ENCODE measurements at regions not wholly inside any gene's neighbourhood (a gene's known extent, or its start where the extent isn't known, plus 50 kb on each side); places are given as distances from the start of the nearest gene placed in this dataset.

GRCh38 chrX:7351926-7352325, 204.0 kb upstream of the PUDP start:
- TF ChIP-seq CTCF (conservative IDR thresholded peaks at IDR 0.05 in 1 of 2, IDR thresholded peaks at IDR 0.05 in 1 of 2; ENCODE audit: extremely low read depth in 1 of 2, insufficient read depth in 1 of 2, low read depth in 1 of 2, low read length in 2 of 2) (no peak), EZH2 (IDR thresholded peaks at IDR 0.05; ENCODE audit: borderline replicate concordance, low read length) (no peak)
